ENCODE measurements at regions not wholly inside any gene's neighbourhood (a gene's known extent, or its start where the extent isn't known, plus 50 kb on each side); places are given as distances from the start of the nearest gene placed in this dataset.
"Not testable (repeated sequence)": the region's sequence is repeated elsewhere in the genome, so short reads cannot be mapped to it uniquely, and the experiment has no call there.

GRCh38 chr2:77633601-77634000 is 111.4 kb upstream of the LRRTM4 start:
- 93% methylated on average over 2 of the region's 2 CpGs for WGBS (ENCODE audit: insufficient coverage, low lambda C conversion rate)
- Histone ChIP-seq H3K27me3 (ENCODE audit: control insufficient read depth, insufficient read depth, low read length) (no peaks in the 10 kb centered on the region), H3K4me1 (ENCODE audit: control insufficient read depth, insufficient read depth, low read length) (no peaks in the 10 kb centered on the region)

GRCh38 chr2:77640924-77641323 is 118.7 kb upstream of the LRRTM4 start:
- Histone ChIP-seq H3K27ac (ENCODE audit: low read length) (no peak overlapping the region), H3K9me3 (ENCODE audit: control insufficient read depth, low read depth, low read length) (no peaks in the 10 kb centered on the region), H3K36me3 (ENCODE audit: control insufficient read depth, insufficient read depth, low read length) (no peaks in the 10 kb centered on the region), H3K27me3 (ENCODE audit: control insufficient read depth, insufficient read depth, low read length) (no peaks in the 10 kb centered on the region), H3K4me3 (ENCODE audit: low read length) (no peak overlapping the region), H3K4me1 (ENCODE audit: control insufficient read depth, insufficient read depth, low read length) (no peaks in the 10 kb centered on the region)
- 91% methylated on average over 1 of the region's 1 CpG for WGBS (ENCODE audit: insufficient coverage, low lambda C conversion rate)
- DNase-seq: no peak

More at GRCh38 chr2:77633601-77634000, 111.4 kb upstream of the LRRTM4 start:
- Histone ChIP-seq H3K4me3 (ENCODE audit: low read length) (no peak overlapping the region), H3K27ac (ENCODE audit: low read length) (no peak overlapping the region), H3K36me3 (ENCODE audit: control insufficient read depth, insufficient read depth, low read length) (no peaks in the 10 kb centered on the region), H3K9me3 (ENCODE audit: control insufficient read depth, low read depth, low read length) (no peaks in the 10 kb centered on the region)
- DNase-seq: no peak

- DNase-seq: no peak
- Histone ChIP-seq H3K27ac (ENCODE audit: low read length) (no peak overlapping the region), H3K36me3 (ENCODE audit: control insufficient read depth, insufficient read depth, low read length) (no peaks in the 10 kb centered on the region), H3K4me1 (ENCODE audit: control insufficient read depth, insufficient read depth, low read length) (no peaks in the 10 kb centered on the region), H3K4me3 (ENCODE audit: low read length) (no peak overlapping the region), H3K9me3 (ENCODE audit: control insufficient read depth, low read depth, low read length) (no peaks in the 10 kb centered on the region), H3K27me3 (ENCODE audit: control insufficient read depth, insufficient read depth, low read length) (no peaks in the 10 kb centered on the region)
- WGBS (ENCODE audit: insufficient coverage, low lambda C conversion rate): no CpG with 5 or more reads among the region's 1 CpG
These were observed 120.2 kb upstream of the LRRTM4 start for GRCh38 chr2:77642339-77642738.

- Histone ChIP-seq H3K27ac (ENCODE audit: low read length) (no peak overlapping the region), H3K36me3 (ENCODE audit: control insufficient read depth, insufficient read depth, low read length) (no peaks in the 10 kb centered on the region), H3K4me3 (ENCODE audit: low read length) (no peak overlapping the region), H3K4me1 (ENCODE audit: control insufficient read depth, insufficient read depth, low read length) (no peaks in the 10 kb centered on the region), H3K27me3 (ENCODE audit: control insufficient read depth, insufficient read depth, low read length) (no peaks in the 10 kb centered on the region), H3K9me3 (ENCODE audit: control insufficient read depth, low read depth, low read length) (no peaks in the 10 kb centered on the region)
- no peak for DNase-seq
- WGBS (ENCODE audit: insufficient coverage, low lambda C conversion rate): no CpG with 5 or more reads among the region's 1 CpG
These were observed 127.7 kb upstream of the LRRTM4 start for GRCh38 chr2:77649856-77650255.

GRCh38 chr2:77652499-77652898 is 130.3 kb upstream of the LRRTM4 start:
- no peaks in the 10 kb centered on the region for H3K9me3 ChIP-seq (ENCODE audit: control insufficient read depth, low read depth, low read length)
- DNase-seq: no peak
- H3K36me3 ChIP-seq (ENCODE audit: control insufficient read depth, insufficient read depth, low read length): no peaks in the 10 kb centered on the region
- no peak overlapping the region for H3K4me3 ChIP-seq (ENCODE audit: low read length)
- H3K4me1 ChIP-seq (ENCODE audit: control insufficient read depth, insufficient read depth, low read length): no peaks in the 10 kb centered on the region
- 80% methylated on average over 1 of the region's 2 CpGs for WGBS (ENCODE audit: insufficient coverage, low lambda C conversion rate)
- no peaks in the 10 kb centered on the region for H3K27me3 ChIP-seq (ENCODE audit: control insufficient read depth, insufficient read depth, low read length)
- H3K27ac ChIP-seq (ENCODE audit: low read length): no peak overlapping the region

- WGBS (ENCODE audit: insufficient coverage, low lambda C conversion rate): 21% methylated on average over 2 of the region's 2 CpGs
- Histone ChIP-seq H3K9me3 (ENCODE audit: control insufficient read depth, low read depth, low read length) (no peaks in the 10 kb centered on the region), H3K27me3 (ENCODE audit: control insufficient read depth, insufficient read depth, low read length) (no peaks in the 10 kb centered on the region), H3K4me3 (ENCODE audit: low read length) (no peak overlapping the region), H3K36me3 (ENCODE audit: control insufficient read depth, insufficient read depth, low read length) (no peaks in the 10 kb centered on the region), H3K4me1 (ENCODE audit: control insufficient read depth, insufficient read depth, low read length) (no peaks in the 10 kb centered on the region), H3K27ac (ENCODE audit: low read length) (no peak overlapping the region)
- DNase-seq: no peak
These were observed 142.3 kb upstream of the LRRTM4 start for GRCh38 chr2:77664491-77664890.

GRCh38 chr2:77666251-77666980 is 144.2 kb upstream of the LRRTM4 start:
- H3K27me3 ChIP-seq (ENCODE audit: control insufficient read depth, insufficient read depth, low read length): no peaks in the 10 kb centered on the region
- WGBS (ENCODE audit: insufficient coverage, low lambda C conversion rate): 80% methylated on average over 1 of the region's 7 CpGs

GRCh38 chr2:77684543-77685319 is 162.6 kb upstream of the LRRTM4 start:
- H3K27ac ChIP-seq (ENCODE audit: low read length); H3K9me3 ChIP-seq (ENCODE audit: control insufficient read depth, low read depth, low read length); DNase-seq; H3K4me3 ChIP-seq (ENCODE audit: low read length); H3K36me3 ChIP-seq (ENCODE audit: control insufficient read depth, insufficient read depth, low read length); H3K4me1 ChIP-seq (ENCODE audit: control insufficient read depth, insufficient read depth, low read length); H3K27me3 ChIP-seq (ENCODE audit: control insufficient read depth, insufficient read depth, low read length): not testable (repeated sequence)
- no CpG with 5 or more reads among the region's 6 CpGs for WGBS (ENCODE audit: insufficient coverage, low lambda C conversion rate)

More at GRCh38 chr2:77666251-77666980, 144.2 kb upstream of the LRRTM4 start:
- Histone ChIP-seq H3K27ac (ENCODE audit: low read length) (no peak overlapping the region), H3K9me3 (ENCODE audit: control insufficient read depth, low read depth, low read length) (no peaks in the 10 kb centered on the region), H3K4me3 (ENCODE audit: low read length) (no peak overlapping the region), H3K4me1 (ENCODE audit: control insufficient read depth, insufficient read depth, low read length) (no peaks in the 10 kb centered on the region), H3K36me3 (ENCODE audit: control insufficient read depth, insufficient read depth, low read length) (no peaks in the 10 kb centered on the region)
- DNase-seq: no peak

- H3K4me3 ChIP-seq (ENCODE audit: low read length): no peak overlapping the region
- no peaks in the 10 kb centered on the region for H3K9me3 ChIP-seq (ENCODE audit: control insufficient read depth, low read depth, low read length)
- WGBS (ENCODE audit: insufficient coverage, low lambda C conversion rate): no CpG with 5 or more reads among the region's 1 CpG
- no peaks in the 10 kb centered on the region for H3K36me3 ChIP-seq (ENCODE audit: control insufficient read depth, insufficient read depth, low read length)
- H3K27ac ChIP-seq (ENCODE audit: low read length): no peak overlapping the region
- no peaks in the 10 kb centered on the region for H3K4me1 ChIP-seq (ENCODE audit: control insufficient read depth, insufficient read depth, low read length)
- no peaks in the 10 kb centered on the region for H3K27me3 ChIP-seq (ENCODE audit: control insufficient read depth, insufficient read depth, low read length)
- no peak for DNase-seq
These were observed 190.4 kb upstream of the LRRTM4 start for GRCh38 chr2:77712601-77713000.

GRCh38 chr2:77713412-77713811 is 191.2 kb upstream of the LRRTM4 start:
- Histone ChIP-seq H3K4me3 (ENCODE audit: low read length) (no peak overlapping the region), H3K36me3 (ENCODE audit: control insufficient read depth, insufficient read depth, low read length) (no peaks in the 10 kb centered on the region), H3K27me3 (ENCODE audit: control insufficient read depth, insufficient read depth, low read length) (no peaks in the 10 kb centered on the region), H3K4me1 (ENCODE audit: control insufficient read depth, insufficient read depth, low read length) (no peaks in the 10 kb centered on the region), H3K27ac (ENCODE audit: low read length) (peak overlapping the region; percentile 66), H3K9me3 (ENCODE audit: control insufficient read depth, low read depth, low read length) (no peaks in the 10 kb centered on the region)
- WGBS (ENCODE audit: insufficient coverage, low lambda C conversion rate): no CpG with 5 or more reads among the region's 2 CpGs
- no peak for DNase-seq
